PC-3 (cell line): ENCODE measurements at regions not wholly inside any gene's neighbourhood (a gene's known extent, or its start where the extent isn't known, plus 50 kb on each side); places are given as distances from the start of the nearest gene placed in this dataset.

Experiments
- ATAC-seq: fragments of 200-7000 bp; cut with Tn5 transposase; 2 replicates; pipeline ENCODE4 v1.9.1; 2020; ENCODE audit warnings: mild to moderate bottlenecking, moderate library complexity
- BruUV-seq: library from RNA; stranded (reverse); fragments of 400-500 nt; replicated peaks from 2 replicates; lab custom pipeline; 2021; lab: Mats Ljungman, UMichigan
- CTCF ChIA-PET: fragments of 300-600 bp; sonication (Branson Sonifier 250); formaldehyde crosslinking; loops from one replicate; lab custom pipeline; 2022; ENCODE audit warnings: antibody characterized with exemption; lab: Charles Lee
- POLR2A ChIA-PET: fragments of 300-600 bp; sonication (Branson Sonifier 250); formaldehyde crosslinking; loops from one replicate; lab custom pipeline; 2022; ENCODE audit warnings: antibody characterized with exemption; ENCODE audit not compliant: unreplicated experiment; lab: Charles Lee
- DNase-seq: peaks from one replicate; pipeline ENCODE4 v3.0.0-alpha.2; 2015
- H2AFZ ChIP-seq: fragments of 300-600 bp; sonication (generic); 2 replicates; pipeline ENCODE4 v1.6.0; 2016; ENCODE audit warnings: antibody characterized with exemption, low read length
- H3F3A ChIP-seq: fragments of 300-600 bp; sonication (generic); one replicate; pipeline ENCODE4 v1.6.0; 2017; ENCODE audit warnings: antibody characterized with exemption, low read length, control low read depth, mild to moderate bottlenecking; ENCODE audit not compliant: unreplicated experiment
- H3K27ac ChIP-seq: fragments of 300-600 bp; sonication (generic); 2 replicates; pipeline ENCODE4 v1.5.1; 2016; ENCODE audit warnings: mild to moderate bottlenecking, low read length
- H3K27me3 ChIP-seq: fragments of 300-600 bp; sonication (generic); 2 replicates; pipeline ENCODE4 v1.6.1; 2016; ENCODE audit warnings: low read length, mixed read lengths
- H3K36me3 ChIP-seq: fragments of 300-600 bp; sonication (generic); 2 replicates; pipeline ENCODE4 v1.6.1; 2016; ENCODE audit warnings: low read depth, mixed run types, low read length, mixed read lengths
- H3K4me1 ChIP-seq: fragments of 300-600 bp; sonication (generic); 2 replicates; pipeline ENCODE4 v1.5.1; 2016; ENCODE audit warnings: low read length; ENCODE audit not compliant: insufficient read depth
- H3K4me2 ChIP-seq: fragments of 300-600 bp; sonication (generic); 2 replicates; pipeline ENCODE4 v1.6.0; 2016; ENCODE audit warnings: low read length
- H3K4me3 ChIP-seq: fragments of 300-600 bp; sonication (generic); 2 replicates; pipeline ENCODE4 v1.5.1; 2016; ENCODE audit warnings: mild to moderate bottlenecking, low read length, mixed read lengths
- H3K79me2 ChIP-seq: fragments of 300-600 bp; sonication (generic); 2 replicates; pipeline ENCODE4 v1.6.1; 2017; ENCODE audit warnings: low read length, mixed read lengths
- H3K9ac ChIP-seq: fragments of 300-600 bp; sonication (generic); 2 replicates; pipeline ENCODE4 v1.6.0; 2016; ENCODE audit warnings: mild to moderate bottlenecking, low read length
- H3K9me2 ChIP-seq: fragments of 300-600 bp; sonication (generic); replicated peaks from 2 replicates; pipeline ENCODE4 v1.6.1; 2016; ENCODE audit warnings: mixed run types, low read length, mixed read lengths
- H3K9me3 ChIP-seq: fragments of 300-600 bp; sonication (generic); 2 replicates; pipeline ENCODE4 v1.6.1; 2016; ENCODE audit warnings: low read length, mixed read lengths
- H4K20me1 ChIP-seq: fragments of 300-600 bp; sonication (generic); 2 replicates; pipeline ENCODE4 v1.6.1; 2016; ENCODE audit warnings: low read length, mixed read lengths
- CTCF ChIP-seq: fragments of 300-600 bp; sonication (generic); conservative IDR thresholded peaks from 2 replicates; pipeline ENCODE4 v1.5.1; 2017; ENCODE audit warnings: antibody characterized with exemption, low read depth, mild to moderate bottlenecking, low read length
- EZH2 ChIP-seq: fragments of 300-600 bp; sonication (generic); IDR thresholded peaks from one replicate; pipeline ENCODE4 v1.6.1; 2017; ENCODE audit warnings: antibody characterized with exemption, mild to moderate bottlenecking, low read length; ENCODE audit not compliant: unreplicated experiment
- EZH2phosphoT487 ChIP-seq: fragments of 300-600 bp; sonication (generic); IDR thresholded peaks from 2 replicates; pipeline ENCODE4 v1.6.1; 2018; ENCODE audit warnings: mild to moderate bottlenecking, antibody characterized with exemption, low read length, borderline replicate concordance
- intact Hi-C: fragments of 100-400 bp; cut with micrococcal nuclease; formaldehyde crosslinking; loops from 2 replicates; pipeline ENCODE4 v1.9.0; 2023

GRCh38 chr7:35482231-35482630 lies 212.7 kb downstream of the HERPUD2 start:
- BruUV-seq = no TSS peak
- POLR2A ChIA-PET = no interaction called here
- intact Hi-C loops = no loop called here

GRCh38 chr7:35480806-35481205 lies 214.1 kb downstream of the HERPUD2 start:
- Histone ChIP-seq H3K4me3 (no peak overlapping the region), H2AFZ (no peak overlapping the region), H3K36me3 (no peaks in the 10 kb centered on the region), H3K9me3 (no peaks in the 10 kb centered on the region), H3K27me3 (peaks cover 37% of the 10 kb centered on the region; the same call in 1 of the 2 replicates), H3K79me2 (no peaks in the 10 kb centered on the region), H3F3A (no peaks in the 10 kb centered on the region), H4K20me1 (no peaks in the 10 kb centered on the region), H3K4me1 (no peaks in the 10 kb centered on the region), H3K27ac (no peak overlapping the region), H3K4me2 (no peak overlapping the region), H3K9ac (no peak overlapping the region), H3K9me2 (no peaks in the 10 kb centered on the region)
- ATAC-seq (no peak), DNase-seq (no peak)
- TF ChIP-seq EZH2phosphoT487 (no peak), EZH2 (no peak), CTCF (no peak)
- ChIA-PET CTCF (no interaction called here), POLR2A (no interaction called here)
- no TSS peak for BruUV-seq
- intact Hi-C loops = no loop called here

More at GRCh38 chr7:35482231-35482630, 212.7 kb downstream of the HERPUD2 start:
- H3K9me2 ChIP-seq = no peaks in the 10 kb centered on the region
- H3K9me3 ChIP-seq = no peaks in the 10 kb centered on the region
- no peaks in the 10 kb centered on the region for H3F3A ChIP-seq
- no peak overlapping the region for H3K9ac ChIP-seq
- H3K79me2 ChIP-seq = no peaks in the 10 kb centered on the region
- no peaks in the 10 kb centered on the region for H3K4me1 ChIP-seq
- DNase-seq = no peak
- H3K27me3 ChIP-seq = peaks cover 48% of the 10 kb centered on the region
- no peak overlapping the region for H2AFZ ChIP-seq
- H3K4me3 ChIP-seq = no peak overlapping the region
- no peak overlapping the region for H3K27ac ChIP-seq
- no peaks in the 10 kb centered on the region for H4K20me1 ChIP-seq
- H3K4me2 ChIP-seq = no peak overlapping the region
- TF ChIP-seq EZH2 = no peak
- TF ChIP-seq CTCF = no peak
- no peak for TF ChIP-seq EZH2phosphoT487
- no peak for ATAC-seq
- CTCF ChIA-PET = no interaction called here
- no peaks in the 10 kb centered on the region for H3K36me3 ChIP-seq

- no peak overlapping the region for H3K9ac ChIP-seq
- TF ChIP-seq CTCF (no peak), EZH2phosphoT487 (no peak), EZH2 (no peak)
- CTCF ChIA-PET = no interaction called here
- H3K27ac ChIP-seq = no peak overlapping the region
- no peaks in the 10 kb centered on the region for H3K36me3 ChIP-seq
- H3K27me3 ChIP-seq = peaks cover 8% of the 10 kb centered on the region; the same call in 1 of the 2 replicates
- no peaks in the 10 kb centered on the region for H4K20me1 ChIP-seq
- ATAC-seq (no peak), DNase-seq (no peak)
- no peak overlapping the region for H3K4me2 ChIP-seq
- H3K9me2 ChIP-seq = no peaks in the 10 kb centered on the region
- H3K9me3 ChIP-seq = no peaks in the 10 kb centered on the region
- H3K4me3 ChIP-seq = no peak overlapping the region
- no TSS peak for BruUV-seq
- no peaks in the 10 kb centered on the region for H3K4me1 ChIP-seq
- intact Hi-C loops = no loop called here
- POLR2A ChIA-PET = no interaction called here
- no peaks in the 10 kb centered on the region for H3K79me2 ChIP-seq
- H2AFZ ChIP-seq = no peak overlapping the region
- H3F3A ChIP-seq = no peaks in the 10 kb centered on the region
Measured at GRCh38 chr7:35477609-35478008, 217.3 kb downstream of the HERPUD2 start.
